IMR-90 (cell line): ENCODE measurements at regions not wholly inside any gene's neighbourhood (a gene's known extent, or its start where the extent isn't known, plus 50 kb on each side); places are given as distances from the start of the nearest gene placed in this dataset.

ENCODE experiments used
- ATAC-seq: fragments of 200-7000 bp; cut with Tn5 transposase; 2 replicates; pipeline ENCODE4 v1.9.1; 2020; ENCODE audit warnings: low read depth, mild to moderate bottlenecking, moderate library complexity
- BruUV-seq: library from RNA; stranded (reverse); fragments of 400-500 nt; replicated peaks from 2 replicates; lab custom pipeline; 2021; lab: Mats Ljungman, UMichigan
- CTCF ChIA-PET: fragments of 300-600 bp; formaldehyde crosslinking; extraction: SDS; loops from one replicate; lab custom pipeline; 2021; ENCODE audit warnings: antibody characterized with exemption; lab: Yijun Ruan, JAX
- POLR2A ChIA-PET: fragments of 300-600 bp; sonication (Branson Sonifier 250); formaldehyde crosslinking; loops from one replicate; lab custom pipeline; 2022; ENCODE audit warnings: antibody characterized with exemption; ENCODE audit not compliant: unreplicated experiment; lab: Charles Lee
- DNase-seq: peaks from one replicate; pipeline ENCODE4 v3.0.0; 2013
- H2AFZ ChIP-seq: replicated peaks from 2 replicates; pipeline ENCODE3; 2013; ENCODE audit warnings: low read length, mild to moderate bottlenecking; ENCODE audit not compliant: poor library complexity
- H2AK5ac ChIP-seq: 2 replicates; pipeline ENCODE4 v1.6.1; 2013; ENCODE audit warnings: low read depth, low read length, inconsistent platforms
- H2AK9ac ChIP-seq: replicated peaks from 2 replicates; pipeline ENCODE3; 2013; ENCODE audit warnings: mild to moderate bottlenecking, low read depth, low read length, moderate library complexity; ENCODE audit not compliant: poor library complexity
- H2BK120ac ChIP-seq: 2 replicates; pipeline ENCODE4 v1.6.1; 2013; ENCODE audit warnings: low read depth, low read length, inconsistent platforms
- H2BK15ac ChIP-seq: 3 replicates; pipeline ENCODE4 v1.6.1; 2013; ENCODE audit warnings: low read depth, low read length, inconsistent platforms
- H2BK20ac ChIP-seq: 2 replicates; pipeline ENCODE4 v1.6.1; 2013; ENCODE audit warnings: low read depth, mild to moderate bottlenecking, inconsistent platforms, low read length, moderate library complexity
- H2BK5ac ChIP-seq: 2 replicates; pipeline ENCODE4 v1.6.1; 2013; ENCODE audit warnings: mild to moderate bottlenecking, low read depth, low read length, inconsistent platforms; ENCODE audit not compliant: poor library complexity, severe bottlenecking
- H3K14ac ChIP-seq: replicated peaks from 2 replicates; pipeline ENCODE4 v1.6.1; 2013; ENCODE audit warnings: low read depth, low read length, inconsistent platforms
- H3K18ac ChIP-seq: 2 replicates; pipeline ENCODE4 v1.6.1; 2013; ENCODE audit warnings: low read depth, low read length, control low read depth
- H3K23ac ChIP-seq: 2 replicates; pipeline ENCODE4 v1.6.1; 2013; ENCODE audit warnings: low read depth, low read length, inconsistent platforms
- H3K27ac ChIP-seq: 2 replicates; pipeline ENCODE4 v1.5.1; 2013; ENCODE audit warnings: mild to moderate bottlenecking, control low read depth, low read length; ENCODE audit not compliant: insufficient read depth
- H3K27me3 ChIP-seq: 2 replicates; pipeline ENCODE4 v1.6.1; 2013; ENCODE audit warnings: low read length; ENCODE audit not compliant: control insufficient read depth, insufficient read depth
- H3K36me3 ChIP-seq: 2 replicates; pipeline ENCODE4 v1.6.1; 2013; ENCODE audit warnings: low read length, mixed read lengths; ENCODE audit not compliant: control insufficient read depth, insufficient read depth
- H3K4ac ChIP-seq: 2 replicates; pipeline ENCODE4 v1.6.1; 2013; ENCODE audit warnings: low read depth, low read length, inconsistent platforms
- H3K4me1 ChIP-seq: 2 replicates; pipeline ENCODE4 v1.6.1; 2013; ENCODE audit warnings: low read length, mixed read lengths; ENCODE audit not compliant: control insufficient read depth, insufficient read depth
- H3K4me2 ChIP-seq: 2 replicates; pipeline ENCODE4 v1.6.1; 2013; ENCODE audit warnings: low read depth, mild to moderate bottlenecking, control low read depth, low read length, moderate library complexity
- H3K4me3 ChIP-seq: 2 replicates; pipeline ENCODE4 v1.5.1; 2013; ENCODE audit warnings: low read depth, mild to moderate bottlenecking, control low read depth, low read length, moderate library complexity; ENCODE audit not compliant: insufficient read depth
- H3K56ac ChIP-seq: 2 replicates; pipeline ENCODE4 v1.6.1; 2013; ENCODE audit warnings: low read length, inconsistent platforms; ENCODE audit not compliant: insufficient read depth; ENCODE audit errors: extremely low read depth
- H3K79me1 ChIP-seq, 2 experiments: 2 replicates each; pipeline ENCODE4 v1.6.1; 2013; ENCODE audit warnings: low read length in 2 of 2, inconsistent platforms in 1 of 2, low read depth in 1 of 2
- H3K9ac ChIP-seq: 2 replicates; pipeline ENCODE4 v1.6.1; 2013; ENCODE audit warnings: low read depth, low read length, control low read depth
- H3K9me1 ChIP-seq: 2 replicates; pipeline ENCODE4 v1.6.1; 2013; ENCODE audit warnings: low read length, inconsistent platforms; ENCODE audit not compliant: insufficient read depth
- H3K9me3 ChIP-seq: 2 replicates; pipeline ENCODE4 v1.6.1; 2013; ENCODE audit warnings: low read length; ENCODE audit not compliant: control insufficient read depth, insufficient read depth
- H4K20me1 ChIP-seq: 2 replicates; pipeline ENCODE4 v1.6.1; 2013; ENCODE audit warnings: low read length, inconsistent platforms; ENCODE audit not compliant: insufficient read depth
- H4K5ac ChIP-seq: 2 replicates; pipeline ENCODE4 v1.6.1; 2013; ENCODE audit warnings: mild to moderate bottlenecking, low read depth, low read length, control low read depth
- H4K8ac ChIP-seq, 2 experiments: 2 replicates each; pipeline ENCODE4 v1.6.1; 2013; ENCODE audit warnings: low read depth in 2 of 2, low read length in 2 of 2, control low read depth in 1 of 2, inconsistent platforms in 1 of 2
- H4K91ac ChIP-seq: 2 replicates; pipeline ENCODE4 v1.6.1; 2013; ENCODE audit warnings: low read depth, low read length, inconsistent platforms; ENCODE audit not compliant: insufficient read depth
- BHLHE40 ChIP-seq: fragments of 150-350 bp; IDR thresholded peaks from 2 replicates; pipeline ENCODE4 v1.6.1; 2016; ENCODE audit warnings: mild to moderate bottlenecking, low read depth, low read length
- CEBPB ChIP-seq: IDR thresholded peaks from 2 replicates; pipeline ENCODE4 v1.6.1; 2012; ENCODE audit warnings: low read depth, low read length, improper control_type of control experiment
- CHD1 ChIP-seq: IDR thresholded peaks from 2 replicates; pipeline ENCODE4 v1.6.1; 2012; ENCODE audit warnings: low read depth, low read length, improper control_type of control experiment
- CTCF ChIP-seq: conservative IDR thresholded peaks from 2 replicates; pipeline ENCODE4 v1.5.1; 2012; ENCODE audit warnings: mild to moderate bottlenecking, low read depth, low read length, improper control_type of control experiment
- ELK1 ChIP-seq: fragments of 150-350 bp; IDR thresholded peaks from 2 replicates; pipeline ENCODE4 v1.6.1; 2016; ENCODE audit warnings: low read depth, mild to moderate bottlenecking, low read length, moderate library complexity, borderline replicate concordance
- FOS ChIP-seq: fragments of 150-350 bp; IDR thresholded peaks from 2 replicates; pipeline ENCODE4 v1.6.1; 2016; ENCODE audit warnings: low read depth, low read length
- MAFK ChIP-seq: IDR thresholded peaks from 2 replicates; pipeline ENCODE4 v1.6.1; 2012; ENCODE audit warnings: low read depth, low read length, improper control_type of control experiment
- MAZ ChIP-seq: IDR thresholded peaks from 2 replicates; pipeline ENCODE4 v1.6.1; 2012; ENCODE audit warnings: low read depth, mild to moderate bottlenecking, low read length, improper control_type of control experiment, moderate library complexity, borderline replicate concordance
- MXI1 ChIP-seq: IDR thresholded peaks from 2 replicates; pipeline ENCODE4 v1.6.1; 2012; ENCODE audit warnings: low read depth, mild to moderate bottlenecking, low read length, moderate library complexity, borderline replicate concordance
- NFE2L2 ChIP-seq: fragments of 150-350 bp; IDR thresholded peaks from 2 replicates; pipeline ENCODE4 v1.6.1; 2016; ENCODE audit warnings: low read depth, mild to moderate bottlenecking, low read length
- POLR2A ChIP-seq: IDR thresholded peaks from 2 replicates; pipeline ENCODE4 v1.6.1; 2012; ENCODE audit warnings: mild to moderate bottlenecking, low read depth, low read length
- RAD21 ChIP-seq: IDR thresholded peaks from 2 replicates; pipeline ENCODE4 v1.6.1; 2012; ENCODE audit warnings: low read length, improper control_type of control experiment
- RCOR1 ChIP-seq: IDR thresholded peaks from 2 replicates; pipeline ENCODE4 v1.6.1; 2012; ENCODE audit warnings: mild to moderate bottlenecking, low read length, improper control_type of control experiment; ENCODE audit not compliant: insufficient replicate concordance
- RFX5 ChIP-seq: IDR thresholded peaks from 2 replicates; pipeline ENCODE4 v1.8.0; 2012; ENCODE audit warnings: low read depth, mild to moderate bottlenecking, low read length, moderate library complexity
- SMC3 ChIP-seq: fragments of 150-350 bp; IDR thresholded peaks from 2 replicates; pipeline ENCODE4 v1.6.1; 2016; ENCODE audit warnings: low read depth, mild to moderate bottlenecking, antibody characterized with exemption, low read length, moderate library complexity
- USF2 ChIP-seq: fragments of 150-350 bp; IDR thresholded peaks from 2 replicates; pipeline ENCODE4 v1.6.1; 2017; ENCODE audit warnings: mild to moderate bottlenecking, antibody characterized with exemption, low read length, low read depth
- WGBS, 2 experiments: methylation state at CpG; one replicate each; pipeline versions ENCODE4 v1.1.5 to v1.1.7; 2013; ENCODE audit warnings: missing lambda C conversion rate in 2 of 2; ENCODE audit not compliant: insufficient read length in 1 of 2; ENCODE audit errors: extremely low coverage in 2 of 2; 5-methylcytosine and 5-hydroxymethylcytosine counted together
- dilution Hi-C: fragments of 300-500 bp; cut with HindIII; formaldehyde crosslinking; loops from one replicate; pipeline ENCODE4 v1.14.3; 2018; ENCODE audit warnings: low sequenced_read_pairs; ENCODE audit not compliant: unreplicated experiment
- in situ Hi-C: fragments of 300-500 bp; cut with MboI; formaldehyde crosslinking; loops from 3 replicates; pipeline ENCODE4 v1.14.3; 2019; ENCODE audit warnings: low sequenced_read_pairs, inconsistent platforms, mixed read lengths
- intact Hi-C: fragments of 100-400 bp; cut with micrococcal nuclease; formaldehyde crosslinking; loops from 2 replicates; pipeline ENCODE4 v1.10.0; 2022

GRCh38 chr3:156033428-156033827, 87.0 kb upstream of the KCNAB1 start:
- DNase-seq, result no peak
- TF ChIP-seq MXI1 (no peak), FOS (no peak), CHD1 (no peak), RAD21 (no peak), SMC3 (no peak), ELK1 (no peak), CTCF (no peak), USF2 (no peak), RCOR1 (no peak), NFE2L2 (no peak), MAFK (no peak), POLR2A (no peak), CEBPB (no peak), BHLHE40 (no peak), RFX5 (no peak), MAZ (no peak)
- Histone ChIP-seq H3K18ac (no peak overlapping the region), H3K4me3 (no peak overlapping the region), H2AK9ac (no peak overlapping the region), H2BK15ac (no peak overlapping the region), H2BK5ac (no peak overlapping the region), H3K14ac (no peak overlapping the region), H3K4me2 (no peak overlapping the region), H3K56ac (no peak overlapping the region), H4K8ac (no peak overlapping the region), H3K9ac (no peak overlapping the region), H3K36me3 (no peaks in the 10 kb centered on the region), H2BK120ac (no peak overlapping the region), H3K4me1 (no peaks in the 10 kb centered on the region), H4K91ac (no peak overlapping the region), H4K20me1 (no peaks in the 10 kb centered on the region), H3K27me3 (no peaks in the 10 kb centered on the region), H3K9me1 (no peaks in the 10 kb centered on the region), H3K27ac (no peak overlapping the region), H3K9me3 (no peaks in the 10 kb centered on the region), H2BK20ac (no peak overlapping the region), H3K4ac (no peak overlapping the region), H4K5ac (no peak overlapping the region), H3K23ac (no peak overlapping the region), H2AFZ (no peak overlapping the region), H2AK5ac (no peak overlapping the region), H3K79me1 (no peaks in the 10 kb centered on the region)
- intact Hi-C loops, result no loop called here
- in situ Hi-C loops, result no loop called here
- ChIA-PET POLR2A (no interaction called here), CTCF (no interaction called here)
- no CpG with 5 or more reads among the region's 5 CpGs for WGBS, 2 experiments
- dilution Hi-C loops, result no loop called here
- BruUV-seq, result no TSS peak
- ATAC-seq, result no peak
